ENCODE measurements at regions not wholly inside any gene's neighbourhood (a gene's known extent, or its start where the extent isn't known, plus 50 kb on each side); places are given as distances from the start of the nearest gene placed in this dataset.
A peak's percentile ranks its signal among the peaks of the same experiment; 100 is the strongest.

DNA sequence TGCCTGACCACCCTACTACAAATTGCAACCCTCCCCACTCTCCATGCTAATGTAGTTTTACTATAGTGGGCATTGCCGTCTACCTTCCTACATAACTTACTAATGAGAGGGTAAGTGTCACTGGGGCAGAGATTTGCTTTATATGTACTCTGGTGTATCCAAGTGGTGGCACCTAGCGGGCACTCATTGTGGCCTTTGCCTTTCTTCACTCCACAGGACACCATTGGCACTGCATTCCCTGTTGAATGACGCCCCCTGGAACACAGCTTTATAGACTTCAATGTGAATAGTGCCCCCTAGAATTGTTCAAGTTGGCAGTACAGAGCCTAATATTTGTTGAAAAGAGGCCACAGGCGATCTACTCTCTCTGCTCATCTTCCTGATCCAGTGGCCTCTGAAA, 215.8 kb downstream of the MID1IP1 start:
- Histone ChIP-seq H3K36me3 (ENCODE audit: insufficient read depth, insufficient read length, low read length) (no peaks in the 10 kb centered on the region), H3K27me3 (ENCODE audit: insufficient read depth, insufficient read length) (no peaks in the 10 kb centered on the region), H3K9ac (ENCODE audit: insufficient read length, low read depth) (no peak overlapping the region), H3K4me1 (ENCODE audit: insufficient read depth, insufficient read length) (peaks cover 4% of the 10 kb centered on the region), H3K4me3 (ENCODE audit: insufficient read length, low read depth) (no peak overlapping the region), H3K9me3 (ENCODE audit: insufficient read depth, low read length) (no peaks in the 10 kb centered on the region)
- no peak for TF ChIP-seq ZNF274 (IDR thresholded peaks at IDR 0.05; ENCODE audit: low read depth, low read length)
- no peak for TF ChIP-seq YY1 (IDR thresholded peaks at IDR 0.05; ENCODE audit: insufficient read depth, insufficient read length)
- no peak for TF ChIP-seq SUZ12 (IDR thresholded peaks at IDR 0.05; ENCODE audit: extremely low read depth, insufficient read depth, insufficient read length)
- DNase-seq (ENCODE audit: low read depth, low spot score), result no peak

DNA sequence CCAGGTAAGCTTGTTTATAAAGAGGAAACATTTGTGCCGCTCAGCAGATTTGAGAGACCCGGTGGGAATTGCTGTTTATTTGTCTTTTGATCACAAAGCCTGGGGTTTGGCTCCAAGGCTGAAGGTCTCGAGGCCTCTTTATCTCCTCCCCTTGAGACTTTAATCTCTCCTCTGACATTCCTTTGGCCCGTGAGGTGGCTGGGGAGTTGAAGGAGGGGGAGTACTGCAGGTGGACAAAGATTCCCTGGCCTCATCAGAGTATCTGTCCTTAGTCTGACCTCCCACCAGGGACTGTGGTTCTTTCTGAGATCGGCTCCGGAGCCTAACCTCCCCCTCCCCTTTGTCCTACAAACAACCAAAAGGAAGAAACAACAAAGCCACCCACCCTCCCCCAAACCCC, 216.5 kb downstream of the MID1IP1 start:
- H3K4me1 ChIP-seq (ENCODE audit: insufficient read depth, insufficient read length), result peaks cover 4% of the 10 kb centered on the region
- H3K9me3 ChIP-seq (ENCODE audit: insufficient read depth, low read length), result no peaks in the 10 kb centered on the region
- DNase-seq (ENCODE audit: low read depth, low spot score), result peak; percentile 13
- TF ChIP-seq YY1 (IDR thresholded peaks at IDR 0.05; ENCODE audit: insufficient read depth, insufficient read length) (no peak), ZNF274 (IDR thresholded peaks at IDR 0.05; ENCODE audit: low read depth, low read length) (no peak), SUZ12 (IDR thresholded peaks at IDR 0.05; ENCODE audit: extremely low read depth, insufficient read depth, insufficient read length) (no peak)
- no peak overlapping the region for H3K9ac ChIP-seq (ENCODE audit: insufficient read length, low read depth)
- H3K27me3 ChIP-seq (ENCODE audit: insufficient read depth, insufficient read length), result no peaks in the 10 kb centered on the region
- H3K4me3 ChIP-seq (ENCODE audit: insufficient read length, low read depth), result no peak overlapping the region
- no peaks in the 10 kb centered on the region for H3K36me3 ChIP-seq (ENCODE audit: insufficient read depth, insufficient read length, low read length)

DNA sequence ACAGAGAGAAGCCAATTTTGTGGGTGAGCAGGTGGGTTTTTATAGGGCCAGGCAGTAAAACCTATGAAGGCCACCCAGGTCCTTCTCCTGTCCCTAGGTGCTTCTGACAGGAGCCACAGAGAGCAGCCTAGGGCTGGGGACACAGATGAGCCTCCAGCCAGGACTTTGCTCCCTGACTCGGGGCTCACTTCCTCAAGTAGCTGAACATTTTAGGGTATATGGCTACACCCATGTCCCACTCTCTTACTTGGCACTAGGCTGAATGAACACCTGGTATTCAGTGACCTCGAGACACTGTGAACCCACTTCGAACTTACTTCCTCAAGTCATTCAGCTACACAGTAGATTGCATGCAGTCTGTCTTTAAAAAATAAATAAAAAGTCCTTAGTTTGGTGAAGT, 217.3 kb downstream of the MID1IP1 start:
- Histone ChIP-seq H3K27me3 (ENCODE audit: insufficient read depth, insufficient read length) (no peaks in the 10 kb centered on the region), H3K9ac (ENCODE audit: insufficient read length, low read depth) (no peak overlapping the region), H3K4me3 (ENCODE audit: insufficient read length, low read depth) (no peak overlapping the region), H3K9me3 (ENCODE audit: insufficient read depth, low read length) (no peaks in the 10 kb centered on the region), H3K4me1 (ENCODE audit: insufficient read depth, insufficient read length) (peaks cover 4% of the 10 kb centered on the region), H3K36me3 (ENCODE audit: insufficient read depth, insufficient read length, low read length) (no peaks in the 10 kb centered on the region)
- DNase-seq (ENCODE audit: low read depth, low spot score), result no peak
- TF ChIP-seq YY1 (IDR thresholded peaks at IDR 0.05; ENCODE audit: insufficient read depth, insufficient read length) (no peak), SUZ12 (IDR thresholded peaks at IDR 0.05; ENCODE audit: extremely low read depth, insufficient read depth, insufficient read length) (no peak), ZNF274 (IDR thresholded peaks at IDR 0.05; ENCODE audit: low read depth, low read length) (no peak)

DNA sequence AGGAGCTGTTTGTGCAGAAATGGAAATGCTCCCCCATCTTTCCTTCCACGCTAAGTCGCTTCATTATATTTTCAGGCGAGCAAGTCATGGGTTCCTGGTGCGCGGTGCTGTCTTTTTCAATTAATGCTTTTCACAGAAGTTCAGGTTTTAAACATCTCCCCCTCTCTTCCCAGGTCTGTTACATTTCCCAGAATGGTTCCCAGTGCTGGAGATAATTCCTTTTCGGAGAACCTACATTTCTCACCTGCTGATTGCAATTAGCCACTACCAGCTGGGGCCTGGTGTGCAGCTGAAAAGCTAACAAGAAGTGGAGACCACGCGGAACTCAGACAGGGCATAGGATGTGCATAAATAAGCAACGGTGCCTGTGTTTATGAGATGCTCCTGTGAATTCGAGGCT, 217.8 kb downstream of the MID1IP1 start:
- Histone ChIP-seq H3K4me1 (ENCODE audit: insufficient read depth, insufficient read length) (peaks cover 4% of the 10 kb centered on the region), H3K9me3 (ENCODE audit: insufficient read depth, low read length) (no peaks in the 10 kb centered on the region), H3K9ac (ENCODE audit: insufficient read length, low read depth) (no peak overlapping the region), H3K4me3 (ENCODE audit: insufficient read length, low read depth) (no peak overlapping the region), H3K27me3 (ENCODE audit: insufficient read depth, insufficient read length) (no peaks in the 10 kb centered on the region), H3K36me3 (ENCODE audit: insufficient read depth, insufficient read length, low read length) (no peaks in the 10 kb centered on the region)
- no peak for DNase-seq (ENCODE audit: low read depth, low spot score)
- TF ChIP-seq ZNF274 (IDR thresholded peaks at IDR 0.05; ENCODE audit: low read depth, low read length), result no peak
- no peak for TF ChIP-seq SUZ12 (IDR thresholded peaks at IDR 0.05; ENCODE audit: extremely low read depth, insufficient read depth, insufficient read length)
- no peak for TF ChIP-seq YY1 (IDR thresholded peaks at IDR 0.05; ENCODE audit: insufficient read depth, insufficient read length)

DNA sequence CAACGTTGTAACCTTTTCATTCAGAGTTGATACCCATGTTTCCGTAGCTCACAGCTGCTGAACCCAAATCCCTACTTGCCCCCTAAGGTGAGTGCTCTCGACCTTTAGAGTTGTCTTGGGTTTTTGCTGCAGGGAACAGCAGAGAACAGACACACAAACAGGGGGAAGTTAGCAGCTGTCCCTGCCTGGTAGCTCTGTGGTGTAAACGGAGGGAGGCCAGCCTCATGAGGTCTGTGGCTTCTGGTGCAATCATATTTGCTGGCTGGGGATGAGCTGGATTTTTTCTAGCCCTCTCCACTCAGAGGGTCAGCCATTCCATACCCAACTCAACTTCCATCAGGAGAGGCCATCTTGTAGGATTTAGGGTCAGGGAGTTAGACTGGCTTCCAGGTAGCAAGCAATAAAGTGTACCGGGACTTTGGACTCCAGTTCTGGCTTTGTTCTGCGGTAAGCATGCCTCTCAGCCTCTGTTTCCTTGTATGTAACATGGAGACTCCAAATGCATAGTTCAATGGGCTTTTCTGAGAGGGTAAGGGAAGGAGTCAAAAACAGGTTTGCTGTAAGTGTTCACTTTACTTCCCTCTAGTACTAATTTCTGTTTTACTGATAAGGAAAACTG, 218.9 kb downstream of the MID1IP1 start:
- peaks cover 4% of the 10 kb centered on the region for H3K4me1 ChIP-seq (ENCODE audit: insufficient read depth, insufficient read length)
- no peak for DNase-seq (ENCODE audit: low read depth, low spot score)
- no peaks in the 10 kb centered on the region for H3K27me3 ChIP-seq (ENCODE audit: insufficient read depth, insufficient read length)
- H3K4me3 ChIP-seq (ENCODE audit: insufficient read length, low read depth), result no peak overlapping the region
- no peaks in the 10 kb centered on the region for H3K36me3 ChIP-seq (ENCODE audit: insufficient read depth, insufficient read length, low read length)
- H3K9ac ChIP-seq (ENCODE audit: insufficient read length, low read depth), result no peak overlapping the region
- no peak for TF ChIP-seq ZNF274 (IDR thresholded peaks at IDR 0.05; ENCODE audit: low read depth, low read length)
- H3K9me3 ChIP-seq (ENCODE audit: insufficient read depth, low read length), result no peaks in the 10 kb centered on the region

DNA sequence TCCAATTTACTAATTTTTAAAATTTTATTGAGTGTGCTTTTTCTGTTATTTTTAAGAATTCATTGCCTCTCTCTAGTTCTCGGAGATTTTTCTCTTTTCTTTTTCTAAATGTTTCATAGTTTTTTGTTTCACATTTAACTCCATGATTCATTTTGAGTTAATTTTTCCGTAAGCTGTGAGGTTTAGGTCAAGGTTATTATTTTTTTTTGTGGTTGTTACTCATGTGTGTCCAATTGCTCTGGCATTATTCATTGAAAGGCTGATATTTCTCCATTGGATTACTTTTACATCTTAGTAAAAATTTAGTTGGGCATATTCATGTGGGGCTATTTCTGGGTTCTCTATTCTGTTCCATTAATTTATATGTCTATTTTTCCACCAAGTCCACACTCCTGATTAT, 220.8 kb downstream of the MID1IP1 start:
- TF ChIP-seq ZNF274 (IDR thresholded peaks at IDR 0.05; ENCODE audit: low read depth, low read length) (no peak), YY1 (IDR thresholded peaks at IDR 0.05; ENCODE audit: insufficient read depth, insufficient read length) (no peak), SUZ12 (IDR thresholded peaks at IDR 0.05; ENCODE audit: extremely low read depth, insufficient read depth, insufficient read length) (no peak)
- Histone ChIP-seq H3K27me3 (ENCODE audit: insufficient read depth, insufficient read length) (no peaks in the 10 kb centered on the region), H3K9ac (ENCODE audit: insufficient read length, low read depth) (no peak overlapping the region), H3K4me1 (ENCODE audit: insufficient read depth, insufficient read length) (peaks cover 2% of the 10 kb centered on the region), H3K9me3 (ENCODE audit: insufficient read depth, low read length) (no peaks in the 10 kb centered on the region), H3K36me3 (ENCODE audit: insufficient read depth, insufficient read length, low read length) (no peaks in the 10 kb centered on the region), H3K4me3 (ENCODE audit: insufficient read length, low read depth) (no peak overlapping the region)
- no peak for DNase-seq (ENCODE audit: low read depth, low spot score)

DNA sequence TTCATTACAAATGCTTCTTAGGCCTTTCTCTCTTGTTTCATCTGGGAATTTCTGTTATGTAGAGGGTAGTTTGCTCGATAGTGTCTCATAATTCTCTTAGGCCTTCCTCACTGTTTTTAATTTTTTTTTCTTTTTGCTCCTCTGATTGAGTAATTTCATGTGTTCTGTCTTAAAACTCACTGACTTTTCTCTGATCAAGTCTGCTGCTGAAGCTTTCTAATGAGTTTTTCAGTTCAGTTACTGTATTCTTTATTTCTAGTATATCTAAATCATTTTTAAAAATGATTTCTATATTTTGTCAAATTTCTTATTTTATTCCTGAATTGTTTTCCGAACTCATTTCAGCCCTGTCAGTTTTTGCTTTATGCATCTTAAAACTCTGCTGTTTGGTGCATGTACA, 228.0 kb downstream of the MID1IP1 start:
- DNase-seq (ENCODE audit: low read depth, low spot score), result no peak
- Histone ChIP-seq H3K27me3 (ENCODE audit: insufficient read depth, insufficient read length) (no peaks in the 10 kb centered on the region), H3K9ac (ENCODE audit: insufficient read length, low read depth) (no peak overlapping the region), H3K9me3 (ENCODE audit: insufficient read depth, low read length) (peaks cover 16% of the 10 kb centered on the region; the same call in 1 of the 2 replicates), H3K4me1 (ENCODE audit: insufficient read depth, insufficient read length) (no peaks in the 10 kb centered on the region), H3K4me3 (ENCODE audit: insufficient read length, low read depth) (no peak overlapping the region), H3K36me3 (ENCODE audit: insufficient read depth, insufficient read length, low read length) (no peaks in the 10 kb centered on the region)
- TF ChIP-seq YY1 (IDR thresholded peaks at IDR 0.05; ENCODE audit: insufficient read depth, insufficient read length) (no peak), ZNF274 (IDR thresholded peaks at IDR 0.05; ENCODE audit: low read depth, low read length) (no peak), SUZ12 (IDR thresholded peaks at IDR 0.05; ENCODE audit: extremely low read depth, insufficient read depth, insufficient read length) (no peak)

Measured in NT2/D1 (cell line).